ENCODE measurements at regions not wholly inside any gene's neighbourhood (a gene's known extent, or its start where the extent isn't known, plus 50 kb on each side); places are given as distances from the start of the nearest gene placed in this dataset.

DNA sequence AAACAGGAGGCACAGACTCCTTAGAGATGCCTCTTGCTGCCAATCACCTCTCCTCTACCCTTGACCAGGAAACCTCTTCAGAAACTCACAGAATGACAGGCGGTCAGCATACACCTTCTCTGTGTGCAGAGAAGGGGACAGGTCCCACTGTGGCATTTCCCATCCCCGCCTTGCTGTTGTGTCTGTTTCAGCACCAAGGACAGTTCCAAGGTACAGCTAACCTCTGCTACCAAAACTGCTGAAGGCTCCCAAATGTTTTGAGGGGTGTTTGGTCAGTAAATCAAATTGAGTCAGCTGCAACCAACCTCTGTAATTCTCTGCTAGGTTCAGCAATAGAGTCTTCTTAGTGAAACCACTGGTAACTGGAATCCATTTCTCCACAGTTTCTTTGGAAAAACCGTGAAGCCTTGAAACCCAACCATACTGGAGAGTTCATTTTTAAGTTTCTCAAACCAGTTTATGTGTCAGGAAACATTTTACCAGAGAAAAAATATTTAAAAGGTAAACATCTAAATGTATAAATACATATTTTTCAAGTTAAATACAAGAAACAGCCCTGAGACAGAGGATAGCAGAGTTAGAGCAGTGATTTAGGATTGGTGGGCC is 122.0 kb downstream of the DRD1 start:
- Histone ChIP-seq H3K4me3 (ENCODE audit: low read depth, low read length) (no peak overlapping the region), H3K27me3 (ENCODE audit: control insufficient read depth, insufficient read depth, low read length) (no peaks in the 10 kb centered on the region), H3K9ac (ENCODE audit: low read depth, low read length) (no peak overlapping the region), H3K9me3 (ENCODE audit: control insufficient read depth, insufficient read depth, low read length) (no peaks in the 10 kb centered on the region), H3K4me1 (ENCODE audit: control insufficient read depth, insufficient read depth, low read length) (no peaks in the 10 kb centered on the region), H3K36me3 (ENCODE audit: control insufficient read depth, insufficient read depth, low read length) (no peaks in the 10 kb centered on the region)

DNA sequence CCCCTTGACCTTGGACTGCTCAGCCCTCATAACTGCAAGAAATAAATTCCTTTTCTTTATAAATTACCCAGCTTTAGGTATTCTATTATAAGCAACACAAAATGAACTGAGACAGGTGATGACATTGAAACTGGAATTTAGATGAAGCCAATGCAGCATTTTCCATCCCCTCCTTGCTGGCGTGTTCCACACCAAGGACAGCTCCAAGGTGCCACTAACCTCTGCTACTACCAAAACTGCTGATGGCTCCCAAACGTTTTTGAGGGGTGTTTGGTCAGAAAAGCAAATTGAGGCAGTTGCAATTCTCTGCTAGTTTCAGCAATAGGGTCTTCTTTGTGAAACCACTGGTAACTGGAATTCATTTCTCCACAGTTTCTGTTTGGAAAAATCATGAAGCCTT is 124.8 kb downstream of the DRD1 start:
- H3K9ac ChIP-seq (ENCODE audit: low read depth, low read length), result no peak overlapping the region
- H3K27me3 ChIP-seq (ENCODE audit: control insufficient read depth, insufficient read depth, low read length), result no peaks in the 10 kb centered on the region
- no peak overlapping the region for H3K4me3 ChIP-seq (ENCODE audit: low read depth, low read length)
- no peaks in the 10 kb centered on the region for H3K9me3 ChIP-seq (ENCODE audit: control insufficient read depth, insufficient read depth, low read length)
- H3K4me1 ChIP-seq (ENCODE audit: control insufficient read depth, insufficient read depth, low read length), result no peaks in the 10 kb centered on the region
- H3K36me3 ChIP-seq (ENCODE audit: control insufficient read depth, insufficient read depth, low read length), result no peaks in the 10 kb centered on the region

DNA sequence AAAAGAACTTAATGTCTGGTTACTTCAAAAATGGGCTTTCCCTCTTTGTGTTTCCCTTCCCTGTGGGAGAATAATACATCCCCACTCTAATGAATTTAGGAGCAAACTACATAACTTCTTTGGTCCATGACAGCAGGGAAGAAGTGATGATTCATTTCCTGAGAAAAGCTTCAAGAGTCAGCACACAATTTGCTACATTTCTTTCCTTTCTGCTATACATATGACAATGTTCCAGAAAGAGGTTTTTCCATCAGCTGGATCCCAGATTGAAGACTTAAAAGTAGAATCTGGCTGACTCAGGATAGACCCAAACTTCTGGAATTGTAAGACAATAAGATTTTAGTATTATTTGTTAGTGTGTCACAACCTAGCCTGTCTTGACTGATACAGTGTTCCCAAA is 126.1 kb downstream of the DRD1 start:
- no peaks in the 10 kb centered on the region for H3K4me1 ChIP-seq (ENCODE audit: control insufficient read depth, insufficient read depth, low read length)
- H3K9me3 ChIP-seq (ENCODE audit: control insufficient read depth, insufficient read depth, low read length), result no peaks in the 10 kb centered on the region
- no peak overlapping the region for H3K4me3 ChIP-seq (ENCODE audit: low read depth, low read length)
- no peaks in the 10 kb centered on the region for H3K36me3 ChIP-seq (ENCODE audit: control insufficient read depth, insufficient read depth, low read length)
- H3K27me3 ChIP-seq (ENCODE audit: control insufficient read depth, insufficient read depth, low read length), result no peaks in the 10 kb centered on the region
- no peak overlapping the region for H3K9ac ChIP-seq (ENCODE audit: low read depth, low read length)

DNA sequence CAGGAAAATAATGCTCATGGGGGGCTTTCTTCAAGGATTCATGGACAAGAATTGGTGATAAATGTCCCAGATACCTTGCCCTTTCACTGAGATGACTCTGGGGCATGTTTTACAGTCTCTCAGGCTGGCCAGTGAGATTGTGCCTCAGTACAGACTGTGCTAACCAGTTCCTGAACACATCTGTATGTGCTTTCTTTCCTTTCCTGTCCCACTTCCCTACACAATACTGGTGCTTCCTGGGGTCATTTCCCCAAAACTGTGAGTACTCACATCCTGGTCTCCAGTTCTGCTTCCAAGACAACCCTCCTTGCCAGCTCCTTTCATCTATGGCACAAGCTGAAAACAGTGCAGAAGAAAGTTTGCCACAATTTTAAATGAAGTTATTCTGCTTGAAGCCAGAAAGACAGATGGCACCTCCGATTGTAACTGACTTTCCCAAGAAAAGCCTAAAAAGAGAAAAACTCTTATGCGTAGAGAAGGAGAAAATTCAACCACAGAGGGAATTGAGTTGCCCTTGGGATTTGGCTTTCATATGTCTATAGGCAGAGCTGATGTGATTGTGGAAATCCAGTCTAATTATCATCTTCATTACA is 134.7 kb downstream of the DRD1 start:
- H3K4me3 ChIP-seq (ENCODE audit: low read depth, low read length), result no peak overlapping the region
- H3K9me3 ChIP-seq (ENCODE audit: control insufficient read depth, insufficient read depth, low read length), result no peaks in the 10 kb centered on the region
- no peak overlapping the region for H3K9ac ChIP-seq (ENCODE audit: low read depth, low read length)
- H3K36me3 ChIP-seq (ENCODE audit: control insufficient read depth, insufficient read depth, low read length), result no peaks in the 10 kb centered on the region
- no peaks in the 10 kb centered on the region for H3K4me1 ChIP-seq (ENCODE audit: control insufficient read depth, insufficient read depth, low read length)
- no peaks in the 10 kb centered on the region for H3K27me3 ChIP-seq (ENCODE audit: control insufficient read depth, insufficient read depth, low read length)

DNA sequence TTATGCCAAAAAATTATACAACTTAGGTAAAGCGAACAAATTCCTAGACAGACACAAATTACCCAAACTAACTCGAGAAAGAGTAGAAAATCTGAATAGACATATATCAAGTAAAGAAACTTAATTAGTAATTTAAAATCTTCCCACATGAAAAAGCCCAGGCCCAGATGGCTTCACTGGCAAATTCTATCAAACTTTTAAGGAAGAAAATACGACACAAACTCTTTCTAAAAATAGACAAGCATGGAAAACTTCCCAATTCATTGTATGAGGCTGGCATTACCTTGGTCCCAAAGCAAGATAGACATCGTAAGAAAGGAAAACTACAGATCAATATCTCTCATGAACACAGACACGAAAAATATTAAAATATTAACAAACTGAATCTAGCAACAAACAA is 135.3 kb downstream of the DRD1 start:
- Histone ChIP-seq H3K9ac (ENCODE audit: low read depth, low read length) (no peak overlapping the region), H3K27me3 (ENCODE audit: control insufficient read depth, insufficient read depth, low read length) (no peaks in the 10 kb centered on the region), H3K4me3 (ENCODE audit: low read depth, low read length) (no peak overlapping the region), H3K9me3 (ENCODE audit: control insufficient read depth, insufficient read depth, low read length) (no peaks in the 10 kb centered on the region), H3K4me1 (ENCODE audit: control insufficient read depth, insufficient read depth, low read length) (no peaks in the 10 kb centered on the region), H3K36me3 (ENCODE audit: control insufficient read depth, insufficient read depth, low read length) (no peaks in the 10 kb centered on the region)

DNA sequence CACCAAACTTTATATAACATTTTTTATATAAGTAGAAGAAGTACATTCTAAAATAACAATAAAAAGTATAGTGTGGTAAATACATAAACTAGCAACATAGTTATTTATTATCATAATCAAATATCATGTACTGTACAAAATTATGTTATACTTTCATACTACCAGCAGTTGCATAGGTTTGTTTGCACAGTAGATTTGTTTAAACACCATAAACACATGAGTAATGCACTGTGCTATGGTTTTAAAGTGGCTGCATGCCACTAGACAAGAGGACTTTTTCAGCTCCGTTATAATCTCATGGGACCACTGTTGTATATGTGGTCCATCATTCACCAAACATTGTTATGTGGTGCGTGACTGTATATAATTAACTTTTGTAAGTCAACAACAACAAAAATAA is 137.6 kb downstream of the DRD1 start:
- Histone ChIP-seq H3K4me3 (ENCODE audit: low read depth, low read length) (no peak overlapping the region), H3K4me1 (ENCODE audit: control insufficient read depth, insufficient read depth, low read length) (no peaks in the 10 kb centered on the region), H3K27me3 (ENCODE audit: control insufficient read depth, insufficient read depth, low read length) (no peaks in the 10 kb centered on the region), H3K9ac (ENCODE audit: low read depth, low read length) (no peak overlapping the region), H3K9me3 (ENCODE audit: control insufficient read depth, insufficient read depth, low read length) (no peaks in the 10 kb centered on the region), H3K36me3 (ENCODE audit: control insufficient read depth, insufficient read depth, low read length) (no peaks in the 10 kb centered on the region)

DNA sequence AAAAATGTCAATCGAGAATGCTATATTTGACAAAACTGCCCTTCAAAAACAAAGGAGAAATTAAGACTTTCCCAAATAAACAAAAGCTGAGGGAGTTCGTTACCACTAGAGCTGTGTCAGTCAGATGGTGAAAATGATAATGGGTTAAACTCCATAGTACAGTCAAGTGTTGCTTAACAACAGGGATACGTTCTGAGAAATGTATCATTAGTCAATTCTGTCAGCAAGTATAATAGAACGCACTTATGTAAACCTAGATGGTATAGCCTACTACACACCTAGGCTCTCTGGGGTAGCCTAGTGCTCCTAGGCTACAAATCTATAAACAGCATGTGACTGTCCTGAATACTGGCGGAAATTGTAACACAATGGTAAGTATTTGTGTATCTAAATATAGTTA is 138.7 kb downstream of the DRD1 start:
- Histone ChIP-seq H3K9me3 (ENCODE audit: control insufficient read depth, insufficient read depth, low read length) (no peaks in the 10 kb centered on the region), H3K27me3 (ENCODE audit: control insufficient read depth, insufficient read depth, low read length) (no peaks in the 10 kb centered on the region)

DNA sequence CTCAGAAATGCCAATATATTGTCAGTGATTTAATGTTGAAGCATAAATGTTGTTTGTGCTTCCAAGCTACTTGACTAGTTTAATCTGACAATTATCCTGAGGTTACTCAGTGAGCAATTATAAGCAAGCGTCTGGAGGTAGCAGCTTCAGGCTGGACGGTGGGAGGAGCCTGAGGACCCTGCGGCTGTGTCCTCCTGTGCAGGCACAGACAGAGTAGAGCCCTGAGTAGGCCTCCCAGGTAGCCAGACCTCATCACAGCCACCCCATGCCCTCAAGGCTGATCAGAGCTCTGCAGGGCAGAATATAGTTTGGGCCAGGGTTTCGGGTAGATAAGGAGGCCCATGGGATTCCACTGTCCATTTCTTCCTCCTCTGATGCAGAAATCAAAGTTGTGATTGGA is 153.6 kb downstream of the DRD1 start:
- Histone ChIP-seq H3K27me3 (ENCODE audit: control insufficient read depth, insufficient read depth, low read length) (no peaks in the 10 kb centered on the region), H3K9ac (ENCODE audit: low read depth, low read length) (no peak overlapping the region), H3K9me3 (ENCODE audit: control insufficient read depth, insufficient read depth, low read length) (no peaks in the 10 kb centered on the region), H3K4me3 (ENCODE audit: low read depth, low read length) (no peak overlapping the region), H3K4me1 (ENCODE audit: control insufficient read depth, insufficient read depth, low read length) (no peaks in the 10 kb centered on the region), H3K36me3 (ENCODE audit: control insufficient read depth, insufficient read depth, low read length) (no peaks in the 10 kb centered on the region)

More for the DNA sequence above, 138.7 kb downstream of the DRD1 start:
- Histone ChIP-seq H3K9ac (ENCODE audit: low read depth, low read length) (no peak overlapping the region), H3K4me1 (ENCODE audit: control insufficient read depth, insufficient read depth, low read length) (no peaks in the 10 kb centered on the region), H3K36me3 (ENCODE audit: control insufficient read depth, insufficient read depth, low read length) (no peaks in the 10 kb centered on the region), H3K4me3 (ENCODE audit: low read depth, low read length) (no peak overlapping the region)

DNA sequence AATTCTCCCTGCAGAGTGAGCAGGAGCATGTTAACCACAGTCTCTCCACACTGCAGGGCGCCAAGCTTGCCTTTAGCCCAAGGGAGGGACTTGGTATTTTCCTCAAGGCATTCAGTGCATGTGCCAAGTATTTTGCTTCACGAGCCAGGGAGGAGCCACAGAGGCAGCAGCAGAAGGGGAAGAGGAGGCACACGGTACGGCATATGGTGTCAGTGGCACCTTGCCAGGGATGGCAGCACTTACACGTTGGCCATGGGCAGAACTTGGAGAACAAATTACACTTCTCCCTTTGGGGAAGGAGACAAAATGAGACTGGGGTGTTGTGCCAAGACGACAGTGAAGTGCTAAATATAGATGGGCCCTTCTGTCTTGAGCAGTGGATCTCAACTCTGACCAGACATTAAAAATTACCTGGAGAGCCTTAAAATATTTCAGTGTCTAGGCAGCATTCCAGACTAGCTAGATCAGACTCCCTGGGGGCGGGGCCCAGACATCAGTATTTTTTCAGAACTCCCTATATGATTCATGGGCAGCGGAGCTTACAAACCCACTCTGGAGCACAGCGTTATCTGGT is 155.8 kb downstream of the DRD1 start:
- no peaks in the 10 kb centered on the region for H3K27me3 ChIP-seq (ENCODE audit: control insufficient read depth, insufficient read depth, low read length)
- H3K4me3 ChIP-seq (ENCODE audit: low read depth, low read length), result no peak overlapping the region
- no peak overlapping the region for H3K9ac ChIP-seq (ENCODE audit: low read depth, low read length)
- no peaks in the 10 kb centered on the region for H3K4me1 ChIP-seq (ENCODE audit: control insufficient read depth, insufficient read depth, low read length)
- no peaks in the 10 kb centered on the region for H3K36me3 ChIP-seq (ENCODE audit: control insufficient read depth, insufficient read depth, low read length)
- no peaks in the 10 kb centered on the region for H3K9me3 ChIP-seq (ENCODE audit: control insufficient read depth, insufficient read depth, low read length)

DNA sequence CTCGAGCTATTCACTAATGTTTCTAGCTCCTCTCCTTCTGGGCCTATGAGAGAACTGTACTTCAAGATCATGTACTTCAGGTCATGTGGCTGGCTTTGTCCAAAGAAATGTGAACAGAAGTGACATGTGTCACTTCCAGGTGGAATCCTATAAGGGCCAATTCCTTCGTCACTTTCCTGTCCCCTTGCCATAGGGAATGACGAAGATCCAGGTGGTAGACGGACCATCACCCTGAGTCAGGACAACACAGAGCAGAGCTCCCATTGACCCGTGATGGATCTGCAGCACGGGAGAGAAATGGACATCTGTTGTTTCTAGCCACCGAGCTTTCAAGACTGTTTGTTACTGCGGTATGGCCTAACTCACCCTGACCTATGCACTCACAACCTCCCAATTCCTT is 157.0 kb downstream of the DRD1 start:
- H3K36me3 ChIP-seq (ENCODE audit: control insufficient read depth, insufficient read depth, low read length), result no peaks in the 10 kb centered on the region
- H3K4me1 ChIP-seq (ENCODE audit: control insufficient read depth, insufficient read depth, low read length), result no peaks in the 10 kb centered on the region
- no peak overlapping the region for H3K9ac ChIP-seq (ENCODE audit: low read depth, low read length)
- H3K4me3 ChIP-seq (ENCODE audit: low read depth, low read length), result no peak overlapping the region
- no peaks in the 10 kb centered on the region for H3K9me3 ChIP-seq (ENCODE audit: control insufficient read depth, insufficient read depth, low read length)
- no peaks in the 10 kb centered on the region for H3K27me3 ChIP-seq (ENCODE audit: control insufficient read depth, insufficient read depth, low read length)

DNA sequence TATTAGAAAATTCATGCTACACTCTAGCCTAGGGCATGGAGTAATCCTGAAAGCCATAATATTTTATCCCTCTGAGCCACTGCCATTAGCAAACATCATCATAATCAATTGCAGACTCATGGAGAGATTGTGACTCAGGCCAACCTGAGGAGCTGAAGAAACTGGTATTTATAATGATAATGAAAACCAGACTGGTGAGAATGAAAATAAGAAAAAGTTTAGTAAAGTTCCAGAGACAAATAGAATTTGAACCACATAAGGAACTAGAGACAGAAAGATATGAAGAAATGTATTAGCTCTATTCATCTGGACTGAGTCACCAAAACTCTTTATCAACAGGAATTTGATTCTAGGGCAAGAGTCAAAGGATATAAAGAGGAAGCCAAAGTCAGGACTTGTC is 158.7 kb downstream of the DRD1 start:
- H3K36me3 ChIP-seq (ENCODE audit: control insufficient read depth, insufficient read depth, low read length), result no peaks in the 10 kb centered on the region
- no peak overlapping the region for H3K9ac ChIP-seq (ENCODE audit: low read depth, low read length)
- no peak overlapping the region for H3K4me3 ChIP-seq (ENCODE audit: low read depth, low read length)
- H3K27me3 ChIP-seq (ENCODE audit: control insufficient read depth, insufficient read depth, low read length), result no peaks in the 10 kb centered on the region
- H3K9me3 ChIP-seq (ENCODE audit: control insufficient read depth, insufficient read depth, low read length), result no peaks in the 10 kb centered on the region
- no peaks in the 10 kb centered on the region for H3K4me1 ChIP-seq (ENCODE audit: control insufficient read depth, insufficient read depth, low read length)

DNA sequence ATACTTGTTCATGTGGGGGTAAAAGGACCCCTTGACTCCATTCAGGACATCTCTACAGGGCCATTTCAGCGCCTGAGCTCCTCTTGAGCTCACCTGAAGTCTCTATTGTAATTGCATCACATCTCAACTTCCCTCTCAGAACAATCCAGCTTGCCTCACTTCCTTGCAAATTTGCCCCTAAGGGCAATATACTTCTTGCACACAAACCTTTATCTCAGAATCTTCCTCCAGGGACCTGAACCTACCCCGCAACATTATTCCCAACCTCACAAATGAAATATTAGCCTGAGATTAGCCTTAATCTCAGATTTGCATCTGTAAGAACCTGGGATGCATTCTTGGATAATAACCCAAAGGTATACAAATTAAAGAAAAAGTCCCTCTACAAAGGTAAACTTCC is 159.2 kb downstream of the DRD1 start:
- Histone ChIP-seq H3K4me3 (ENCODE audit: low read depth, low read length) (no peak overlapping the region), H3K27me3 (ENCODE audit: control insufficient read depth, insufficient read depth, low read length) (no peaks in the 10 kb centered on the region), H3K36me3 (ENCODE audit: control insufficient read depth, insufficient read depth, low read length) (no peaks in the 10 kb centered on the region), H3K4me1 (ENCODE audit: control insufficient read depth, insufficient read depth, low read length) (no peaks in the 10 kb centered on the region), H3K9me3 (ENCODE audit: control insufficient read depth, insufficient read depth, low read length) (no peaks in the 10 kb centered on the region), H3K9ac (ENCODE audit: low read depth, low read length) (no peak overlapping the region)

Data from iPS-15b (cell line).